Activated CD8-positive, alpha-beta T cell treated with anti-CD3 and anti-CD28 coated beads for 36 hours (primary cell): ENCODE measurements at regions not wholly inside any gene's neighbourhood (a gene's known extent, or its start where the extent isn't known, plus 50 kb on each side); places are given as distances from the start of the nearest gene placed in this dataset.

ENCODE experiments used
- ATAC-seq: fragments of 200-7000 bp; cut with Tn5 transposase; one replicate; pipeline ENCODE4 v1.10.0; 2021; ENCODE audit warnings: mild to moderate bottlenecking, moderate library complexity
- CTCF ChIA-PET: fragments of 350-600 bp; sonication (Branson Sonifier 250); formaldehyde crosslinking; loops from one replicate; lab custom pipeline; 2021; ENCODE audit warnings: antibody characterized with exemption; lab: Charles Lee
- POLR2A ChIA-PET: fragments of 350-600 bp; sonication (Branson Sonifier 250); formaldehyde crosslinking; loops from one replicate; lab custom pipeline; 2021; ENCODE audit warnings: antibody characterized with exemption; lab: Charles Lee
- DNase-seq: peaks from one replicate; pipeline ENCODE4 v3.0.0-alpha.2; 2020
- H3K27ac Mint-ChIP-seq: one replicate; pipeline ENCODE4 v1.8.0; 2021; ENCODE audit warnings: mild to moderate bottlenecking, mixed read lengths
- H3K27me3 Mint-ChIP-seq: one replicate; pipeline ENCODE4 v1.8.0; 2021; ENCODE audit warnings: mixed read lengths
- H3K36me3 Mint-ChIP-seq: one replicate; pipeline ENCODE4 v1.8.0; 2021; ENCODE audit warnings: low read depth, mixed read lengths
- H3K4me1 Mint-ChIP-seq: one replicate; pipeline ENCODE4 v1.8.0; 2021; ENCODE audit warnings: low read depth, mixed read lengths
- H3K4me3 Mint-ChIP-seq: one replicate; pipeline ENCODE4 v1.8.0; 2021; ENCODE audit warnings: mild to moderate bottlenecking, moderate library complexity, mixed read lengths
- H3K9me3 Mint-ChIP-seq: one replicate; pipeline ENCODE4 v1.8.0; 2021; ENCODE audit warnings: mixed read lengths
- CTCF ChIP-seq: fragments of 200-600 bp; IDR thresholded peaks from one replicate; pipeline ENCODE4 v1.8.0; 2022; ENCODE audit warnings: antibody characterized with exemption, mild to moderate bottlenecking
- intact Hi-C: fragments of 100-400 bp; cut with micrococcal nuclease; formaldehyde crosslinking; loops from one replicate; pipeline ENCODE4 v1.10.0; 2022

- H3K27me3 Mint-ChIP-seq, result peaks cover 6% of the 10 kb centered on the region
- no peak for TF ChIP-seq CTCF
- DNase-seq (no peak), ATAC-seq (no peak)
- ChIA-PET POLR2A (no interaction called here), CTCF (no interaction called here)
- no peaks in the 10 kb centered on the region for H3K9me3 Mint-ChIP-seq
- H3K4me3 Mint-ChIP-seq, result no peak overlapping the region
- no peak overlapping the region for H3K27ac Mint-ChIP-seq
- intact Hi-C loops, result no loop called here
- no peaks in the 10 kb centered on the region for H3K4me1 Mint-ChIP-seq
- no peaks in the 10 kb centered on the region for H3K36me3 Mint-ChIP-seq
Observed at GRCh38 chr2:16212321-16212720, 272.0 kb downstream of the MYCN start.

- no peak for TF ChIP-seq CTCF
- DNase-seq (no peak), ATAC-seq (no peak)
- Mint-ChIP-seq H3K27me3 (peaks cover 5% of the 10 kb centered on the region), H3K4me1 (no peaks in the 10 kb centered on the region), H3K36me3 (no peaks in the 10 kb centered on the region), H3K27ac (no peak overlapping the region), H3K4me3 (no peak overlapping the region), H3K9me3 (no peaks in the 10 kb centered on the region)
- intact Hi-C loops, result no loop called here
- POLR2A ChIA-PET, result no interaction called here
- CTCF ChIA-PET, result no interaction called here
Observed at GRCh38 chr2:16211341-16211740, 271.0 kb downstream of the MYCN start.

- ChIA-PET CTCF (no interaction called here), POLR2A (no interaction called here)
- Mint-ChIP-seq H3K36me3 (no peaks in the 10 kb centered on the region), H3K4me3 (no peak overlapping the region), H3K27ac (no peak overlapping the region), H3K9me3 (no peaks in the 10 kb centered on the region), H3K4me1 (no peaks in the 10 kb centered on the region), H3K27me3 (peaks cover 5% of the 10 kb centered on the region)
- DNase-seq (no peak), ATAC-seq (no peak)
- intact Hi-C loops, result no loop called here
- TF ChIP-seq CTCF, result no peak
Observed at GRCh38 chr2:16210841-16211240, 270.5 kb downstream of the MYCN start.

GRCh38 chr2:16209799-16210198 is 269.4 kb downstream of the MYCN start:
- peaks cover 5% of the 10 kb centered on the region for H3K27me3 Mint-ChIP-seq
- H3K27ac Mint-ChIP-seq, result no peak overlapping the region
- H3K36me3 Mint-ChIP-seq, result no peaks in the 10 kb centered on the region
- intact Hi-C loops, result no loop called here
- no peak for ATAC-seq
- POLR2A ChIA-PET, result no interaction called here
- CTCF ChIA-PET, result no interaction called here
- TF ChIP-seq CTCF, result no peak
- H3K9me3 Mint-ChIP-seq, result no peaks in the 10 kb centered on the region
- H3K4me1 Mint-ChIP-seq, result no peaks in the 10 kb centered on the region
- no peak overlapping the region for H3K4me3 Mint-ChIP-seq
- no peak for DNase-seq

GRCh38 chr2:16208921-16209320 is 268.6 kb downstream of the MYCN start:
- Mint-ChIP-seq H3K4me1 (no peaks in the 10 kb centered on the region), H3K36me3 (no peaks in the 10 kb centered on the region), H3K9me3 (no peaks in the 10 kb centered on the region), H3K4me3 (no peak overlapping the region), H3K27me3 (peaks cover 5% of the 10 kb centered on the region), H3K27ac (no peak overlapping the region)
- intact Hi-C loops, result no loop called here
- CTCF ChIA-PET, result no interaction called here
- ATAC-seq, result no peak
- no peak for TF ChIP-seq CTCF
- POLR2A ChIA-PET, result no interaction called here
- DNase-seq, result no peak
